SU-DHL-6 (cell line): ENCODE measurements at regions not wholly inside any gene's neighbourhood (a gene's known extent, or its start where the extent isn't known, plus 50 kb on each side); places are given as distances from the start of the nearest gene placed in this dataset.

Experiments
- CTCF ChIP-seq: fragments of 200-600 bp; sonication (generic); IDR thresholded peaks from one replicate; pipeline ENCODE4 v1.5.1; 2017; ENCODE audit warnings: antibody characterized with exemption, mild to moderate bottlenecking, low read length, moderate library complexity; ENCODE audit not compliant: insufficient read depth, poor library complexity, severe bottlenecking
- EZH2phosphoT487 ChIP-seq: fragments of 200-600 bp; sonication (generic), shearing (Covaris generic); conservative IDR thresholded peaks from 2 replicates; pipeline ENCODE4 v1.6.1; 2018; ENCODE audit warnings: mild to moderate bottlenecking, antibody characterized with exemption, low read length, moderate library complexity, mixed read lengths

DNA sequence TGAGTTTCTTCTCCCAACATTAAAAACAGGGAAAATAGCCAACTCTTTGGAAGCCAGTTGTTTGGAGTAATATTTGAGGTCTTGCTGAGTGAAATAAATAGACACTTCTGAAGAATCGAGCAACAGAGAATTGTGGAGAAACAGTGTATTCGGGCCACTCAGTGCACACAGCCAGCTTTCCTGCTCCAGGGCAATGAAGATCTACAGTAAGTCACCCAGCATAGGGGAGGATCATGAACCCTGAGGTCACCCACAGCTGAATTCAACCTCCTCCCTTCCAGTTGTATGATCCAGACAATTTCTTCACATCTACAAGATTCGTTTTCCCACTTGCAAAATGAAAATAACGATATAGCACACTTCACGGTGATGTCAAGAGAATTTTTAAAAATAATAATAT lies 161.7 kb upstream of the BCL6 start:
- TF ChIP-seq CTCF (no peak), EZH2phosphoT487 (no peak)
